Heart right ventricle (tissue), 16 donors: ENCODE measurements at regions not wholly inside any gene's neighbourhood (a gene's known extent, or its start where the extent isn't known, plus 50 kb on each side); places are given as distances from the start of the nearest gene placed in this dataset.
A peak's percentile ranks its signal among the peaks of the same experiment; 100 is the strongest.

Experiments used
- ATAC-seq, 8 donors: fragments of 200-7000 bp; cut with Tn5 transposase; one replicate each; pipeline ENCODE4 v1.9.1; 2020; ENCODE audit warnings: mild to moderate bottlenecking in 8 of 8, moderate library complexity in 8 of 8, moderate number of reproducible peaks in 1 of 8
- DNase-seq, 2 donors: peaks; one replicate each; pipeline ENCODE4 v3.0.0-alpha.2; 2020
- H3K27ac ChIP-seq, 10 donors: fragments of 200-600 bp; sonication (generic) in 2 of 10; one replicate each; pipeline versions ENCODE4 v1.5.0 to v1.8.0; 2020 to 2022; ENCODE audit warnings: mild to moderate bottlenecking in 3 of 10
- H3K27me3 ChIP-seq, 7 donors: fragments of 200-600 bp; one replicate each; pipeline ENCODE4 v1.8.0; 2021 to 2022; ENCODE audit warnings: mild to moderate bottlenecking in 2 of 7
- H3K36me3 ChIP-seq, 9 donors: fragments of 200-600 bp; sonication (generic) in 1 of 9; one replicate each; pipeline versions ENCODE4 v1.5.0 to v1.8.0; 2020 to 2022; ENCODE audit warnings: mild to moderate bottlenecking in 2 of 9
- H3K4me1 ChIP-seq, 9 donors: fragments of 200-600 bp; sonication (generic) in 1 of 9; one replicate each; pipeline versions ENCODE4 v1.5.0 to v1.8.0; 2020 to 2022; ENCODE audit warnings: mild to moderate bottlenecking in 4 of 9
- H3K4me3 ChIP-seq, 10 donors: fragments of 200-600 bp; sonication (generic) in 2 of 10; one replicate each; pipeline versions ENCODE4 v1.5.0 to v1.8.0; 2020 to 2022; ENCODE audit warnings: mild to moderate bottlenecking in 7 of 10, moderate library complexity in 2 of 10
- H3K9me3 ChIP-seq, 11 donors: fragments of 200-600 bp in 10 of 11; sonication (generic) in 2 of 11; one replicate each; pipeline versions ENCODE4 v1.5.0 to v1.8.0; 2013 to 2022; ENCODE audit warnings: mild to moderate bottlenecking in 2 of 11, control low read depth in 1 of 11, moderate library complexity in 1 of 11
- WGBS, 2 donors: extraction: QIAGEN DNeasy Blood & Tissue Kit; methylation state at CpG; one replicate each; pipeline ENCODE4 v1.1.7; 2013; ENCODE audit warnings: inconsistent platforms in 1 of 2; 5-methylcytosine and 5-hydroxymethylcytosine counted together
- intact Hi-C, 10 donors: fragments of 100-400 bp; cut with DNase I; formaldehyde crosslinking; loops; one replicate each; pipeline versions ENCODE4 v1.11.1 to v1.14.2; 2022
- TF ChIP-seq, protein P1 (sequence below), 9 donors: fragments of 200-600 bp; sonication (generic) in 2 of 9; IDR thresholded peaks; one replicate each; pipeline versions ENCODE4 v1.5.0 to v1.8.0; 2021 to 2022; ENCODE audit warnings: antibody characterized with exemption in 9 of 9, mild to moderate bottlenecking in 5 of 9, moderate library complexity in 1 of 9
- donor health status: Arrhythmogenic right ventricular cardiomyopathy.
- donor health status: ischemic (EF 13 %, LVEDD 7.1; RV severe dilation, severe dysfunction).
- donor health status: healthy with polysubstance abuse.
- donor health status: DM: no; HTN: yes; CAD: no.
- donor health status: DM: no; HTN: no; CAD: no.
- donor health status: ischemic (EF 25% LVEDD 6.9; RV normal size, moderate dysfunction).
- donor health status: ischemic (EF 25% LVEDD 5.7; RV mildly dilated, moderate dysfunction).
- donor health status: healthy.
- donor health status: DM: yes; HTN: yes; CAD: no.
- donor health status: Ischemic cardiomyopathy.
- donor health status: ischemic (EF 35%, LVEDD 5.7; RV mildly dilated, moderate dysfunction).
- donor health status: nonischemic (EF 11% LVEDD 7.7; RV severe dilation, severe dysfunction).
- donor health status: DM: yes; HTN: yes; CAD: no.
- donor health status: PGD.
- donor health status: ischemic (EF 29% LVEDD 5.4; RV normal size, mild dysfunction).
- donor health status: nonischemic (EF 23%, LVEDD 6.1; RV moderate dilation, normal function).

GRCh38 chr13:34256236-34256635 lies 438.3 kb downstream of the RFC3 start:
- 85 to 92% methylated on average over 2 of the region's 2 CpGs for WGBS, 2 donors
- TF ChIP-seq, protein P1, sequence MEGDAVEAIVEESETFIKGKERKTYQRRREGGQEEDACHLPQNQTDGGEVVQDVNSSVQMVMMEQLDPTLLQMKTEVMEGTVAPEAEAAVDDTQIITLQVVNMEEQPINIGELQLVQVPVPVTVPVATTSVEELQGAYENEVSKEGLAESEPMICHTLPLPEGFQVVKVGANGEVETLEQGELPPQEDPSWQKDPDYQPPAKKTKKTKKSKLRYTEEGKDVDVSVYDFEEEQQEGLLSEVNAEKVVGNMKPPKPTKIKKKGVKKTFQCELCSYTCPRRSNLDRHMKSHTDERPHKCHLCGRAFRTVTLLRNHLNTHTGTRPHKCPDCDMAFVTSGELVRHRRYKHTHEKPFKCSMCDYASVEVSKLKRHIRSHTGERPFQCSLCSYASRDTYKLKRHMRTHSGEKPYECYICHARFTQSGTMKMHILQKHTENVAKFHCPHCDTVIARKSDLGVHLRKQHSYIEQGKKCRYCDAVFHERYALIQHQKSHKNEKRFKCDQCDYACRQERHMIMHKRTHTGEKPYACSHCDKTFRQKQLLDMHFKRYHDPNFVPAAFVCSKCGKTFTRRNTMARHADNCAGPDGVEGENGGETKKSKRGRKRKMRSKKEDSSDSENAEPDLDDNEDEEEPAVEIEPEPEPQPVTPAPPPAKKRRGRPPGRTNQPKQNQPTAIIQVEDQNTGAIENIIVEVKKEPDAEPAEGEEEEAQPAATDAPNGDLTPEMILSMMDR (IDR thresholded peaks at IDR 0.05): no peak
- no peak overlapping the region for H3K27ac ChIP-seq
- peaks cover 0 to 16% (median 2%) of the 10 kb centered on the region in 11 donors for H3K9me3 ChIP-seq
- intact Hi-C loops: no loop called here
- DNase-seq: no peak
- ATAC-seq: no peak
- H3K27me3 ChIP-seq: no peaks in the 10 kb centered on the region
- H3K4me3 ChIP-seq: no peak overlapping the region
- no peaks in the 10 kb centered on the region for H3K36me3 ChIP-seq
- peaks cover 0 to 12% (median 0%) of the 10 kb centered on the region in 9 donors for H3K4me1 ChIP-seq

GRCh38 chr13:34257966-34258365 lies 440.0 kb downstream of the RFC3 start:
- intact Hi-C loops: no loop called here
- 47 to 54% methylated on average over 4 of the region's 4 CpGs for WGBS, 2 donors
- ATAC-seq: peak in 5 of 8 donors; percentile 26 to 67 (median 43)

DNA sequence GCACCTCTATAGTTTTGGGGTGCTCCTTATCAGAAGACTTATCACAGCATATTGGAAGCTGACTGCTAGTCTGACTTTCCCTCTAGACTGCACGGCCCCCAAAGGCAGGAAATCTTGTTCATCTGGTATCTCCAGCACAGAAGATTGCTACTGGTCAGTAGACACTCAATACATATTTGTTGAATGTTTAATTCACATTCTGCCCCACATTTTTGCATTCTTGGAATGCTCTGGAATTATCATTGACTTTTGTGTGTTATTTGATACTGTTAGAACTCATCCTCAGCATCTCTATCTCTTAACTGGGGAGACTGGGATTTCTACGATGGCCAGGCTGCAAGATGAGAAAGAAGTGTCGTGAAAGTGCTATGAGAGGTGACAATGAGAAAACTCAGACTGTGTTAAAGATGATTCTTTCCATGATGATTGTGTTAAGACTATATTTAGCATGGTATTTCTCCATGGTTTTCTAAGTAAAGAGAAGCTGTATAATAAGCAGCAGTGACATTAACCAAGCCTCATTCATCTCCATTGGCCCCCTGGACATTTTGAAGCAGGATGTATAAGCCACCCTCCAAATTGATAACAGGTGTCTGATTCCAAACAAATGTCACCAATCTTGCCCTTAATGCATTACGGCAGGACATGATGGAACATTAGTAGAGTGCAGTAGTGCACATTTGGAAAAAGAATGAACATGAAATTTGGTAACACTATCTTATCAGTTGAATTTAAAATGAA lies 440.9 kb downstream of the RFC3 start:
- Histone ChIP-seq H3K4me1 (peaks cover 0 to 12% (median 0%) of the 10 kb centered on the region in 9 donors), H3K9me3 (peaks cover 0 to 16% (median 2%) of the 10 kb centered on the region in 11 donors), H3K4me3 (no peak overlapping the region), H3K36me3 (no peaks in the 10 kb centered on the region), H3K27ac (no peak overlapping the region), H3K27me3 (no peaks in the 10 kb centered on the region)
- peak in 1 of 8 donors; percentile 26 for ATAC-seq
- TF ChIP-seq, protein P1 (IDR thresholded peaks at IDR 0.05): no peak
- intact Hi-C loops: no loop called here
- no peak for DNase-seq
- WGBS, 2 donors: 54 to 61% methylated on average over 4 of the region's 4 CpGs

More at GRCh38 chr13:34257966-34258365, 440.0 kb downstream of the RFC3 start:
- H3K36me3 ChIP-seq: no peaks in the 10 kb centered on the region
- DNase-seq: no peak
- H3K4me3 ChIP-seq: no peak overlapping the region
- TF ChIP-seq, protein P1 (IDR thresholded peaks at IDR 0.05): no peak
- H3K9me3 ChIP-seq: peaks cover 0 to 16% (median 2%) of the 10 kb centered on the region in 11 donors
- no peak overlapping the region for H3K27ac ChIP-seq
- H3K27me3 ChIP-seq: no peaks in the 10 kb centered on the region
- peaks cover 0 to 12% (median 0%) of the 10 kb centered on the region in 9 donors for H3K4me1 ChIP-seq

DNA sequence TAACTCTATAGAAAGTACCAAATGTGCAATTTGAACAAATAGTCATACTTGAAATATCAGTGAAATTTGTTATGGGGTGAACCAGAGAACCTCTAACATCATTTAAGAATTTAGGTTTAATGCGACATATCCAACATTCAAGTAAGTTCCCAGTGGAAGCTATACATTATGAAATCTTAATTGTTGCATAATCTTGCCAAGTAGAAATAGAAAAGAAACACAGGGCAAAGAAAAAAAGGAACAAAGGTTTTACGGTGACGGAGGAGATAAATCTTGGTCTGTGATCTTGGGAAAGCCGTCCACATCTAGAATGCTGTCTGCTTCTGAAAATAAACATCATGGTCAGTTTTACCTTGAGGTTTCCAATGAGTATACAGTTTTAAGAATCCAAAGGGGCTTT lies 445.7 kb downstream of the RFC3 start:
- intact Hi-C loops: no loop called here
- DNase-seq (no peak), ATAC-seq (no peak)
- H3K9me3 ChIP-seq: peaks cover 0 to 9% (median 0%) of the 10 kb centered on the region in 11 donors
- H3K4me3 ChIP-seq: no peak overlapping the region
- TF ChIP-seq, protein P1 (IDR thresholded peaks at IDR 0.05): no peak
- H3K4me1 ChIP-seq: peaks cover 0 to 7% (median 0%) of the 10 kb centered on the region in 9 donors
- H3K27ac ChIP-seq: no peak overlapping the region
- WGBS, 2 donors: 92 to 93% methylated on average over 4 of the region's 4 CpGs
- H3K27me3 ChIP-seq: no peaks in the 10 kb centered on the region
- H3K36me3 ChIP-seq: no peaks in the 10 kb centered on the region
